Natural killer cell (primary cell): ENCODE measurements at regions not wholly inside any gene's neighbourhood (a gene's known extent, or its start where the extent isn't known, plus 50 kb on each side); places are given as distances from the start of the nearest gene placed in this dataset.
"Not testable (repeated sequence)": the region's sequence is repeated elsewhere in the genome, so short reads cannot be mapped to it uniquely, and the experiment has no call there.

Experiments used
- ATAC-seq, 3 donors: fragments of 150-1000 bp in 2 of 3; fragments of 200-7000 bp in 1 of 3; cut with Tn5 transposase; 1 replicate in 1 of 3; 2 replicates in 2 of 3; pipeline ENCODE4 v1.10.0; 2021; ENCODE audit warnings: mild to moderate bottlenecking in 2 of 3, moderate library complexity in 2 of 3
- DNase-seq, 2 donors: peaks; one replicate each; pipeline versions ENCODE4 v3.0.0 to v3.0.0-alpha.2; 2013 to 2021; ENCODE audit warnings: mixed read lengths in 1 of 2
- H3K27ac ChIP-seq: one replicate; pipeline ENCODE4 v1.5.1; 2013; ENCODE audit warnings: mild to moderate bottlenecking, low read length
- H3K27me3 ChIP-seq: one replicate; pipeline ENCODE4 v1.6.1; 2013; ENCODE audit warnings: low read length; ENCODE audit not compliant: control insufficient read depth, insufficient read depth
- H3K36me3 ChIP-seq: one replicate; pipeline ENCODE4 v1.6.1; 2013; ENCODE audit warnings: low read length; ENCODE audit not compliant: control insufficient read depth, insufficient read depth
- H3K4me1 ChIP-seq: one replicate; pipeline ENCODE4 v1.6.1; 2013; ENCODE audit warnings: low read length; ENCODE audit not compliant: control insufficient read depth, insufficient read depth
- H3K4me3 ChIP-seq: one replicate; pipeline ENCODE4 v1.5.1; 2013; ENCODE audit warnings: low read length
- H3K9me3 ChIP-seq: one replicate; pipeline ENCODE4 v1.6.1; 2013; ENCODE audit warnings: low read length; ENCODE audit not compliant: control insufficient read depth, insufficient read depth
- H3K27ac Mint-ChIP-seq, 2 donors: one replicate each; pipeline ENCODE4 v1.8.0; 2022; ENCODE audit warnings: mild to moderate bottlenecking in 2 of 2, mixed read lengths in 2 of 2, moderate library complexity in 1 of 2
- H3K27me3 Mint-ChIP-seq, 2 donors: one replicate each; pipeline ENCODE4 v1.8.0; 2022; ENCODE audit warnings: low read depth in 2 of 2, mixed read lengths in 2 of 2
- H3K36me3 Mint-ChIP-seq: one replicate; pipeline ENCODE4 v1.8.0; 2022; ENCODE audit warnings: mixed read lengths
- H3K4me1 Mint-ChIP-seq, 2 donors: one replicate each; pipeline ENCODE4 v1.8.0; 2022; ENCODE audit warnings: mixed read lengths in 2 of 2
- H3K4me3 Mint-ChIP-seq: one replicate; pipeline ENCODE4 v1.8.0; 2022; ENCODE audit warnings: mild to moderate bottlenecking, moderate library complexity, mixed read lengths
- H3K9me3 Mint-ChIP-seq, 2 donors: one replicate each; pipeline ENCODE4 v1.8.0; 2022; ENCODE audit warnings: mixed read lengths in 2 of 2
- CTCF ChIP-seq: fragments of 200-600 bp; IDR thresholded peaks from one replicate; pipeline ENCODE4 v1.8.0; 2022; ENCODE audit warnings: antibody characterized with exemption
- WGBS: methylation state at CpG from one replicate; pipeline ENCODE4 v1.1.7; 2013; ENCODE audit warnings: missing lambda C conversion rate; ENCODE audit not compliant: insufficient coverage; 5-methylcytosine and 5-hydroxymethylcytosine counted together
- intact Hi-C: fragments of 100-400 bp; cut with micrococcal nuclease; formaldehyde crosslinking; loops from one replicate; pipeline ENCODE4 v1.14.2; 2022

- Mint-ChIP-seq H3K36me3 (peaks cover 15% of the 10 kb centered on the region), H3K4me3 (no peak overlapping the region), H3K27ac (no peak overlapping the region), H3K4me1 (no peaks in the 10 kb centered on the region), H3K27me3 (no peaks in the 10 kb centered on the region), H3K9me3 (peaks cover 21 to 40% of the 10 kb centered on the region in 2 donors)
- no peaks in the 10 kb centered on the region for H3K36me3 ChIP-seq
- H3K4me1 ChIP-seq: no peaks in the 10 kb centered on the region
- no CpG with 5 or more reads among the region's 1 CpG for WGBS
- no peak for TF ChIP-seq CTCF
- H3K4me3 ChIP-seq: no peak overlapping the region
- H3K9me3 ChIP-seq: no peaks in the 10 kb centered on the region
- intact Hi-C loops: no loop called here
- DNase-seq (no peak), ATAC-seq (no peak)
- H3K27ac ChIP-seq: no peak overlapping the region
- H3K27me3 ChIP-seq: no peaks in the 10 kb centered on the region
These were observed 319.0 kb upstream of the INTU start for GRCh38 chr4:127313767-127314166.

GRCh38 chr4:127327491-127327890 is 305.3 kb upstream of the INTU start:
- Mint-ChIP-seq H3K4me3 (no peak overlapping the region), H3K4me1 (no peaks in the 10 kb centered on the region), H3K27ac (no peak overlapping the region), H3K9me3 (peaks cover 18 to 23% of the 10 kb centered on the region in 2 donors), H3K27me3 (no peaks in the 10 kb centered on the region), H3K36me3 (no peaks in the 10 kb centered on the region)
- intact Hi-C loops: no loop called here
- DNase-seq (no peak), ATAC-seq (no peak)
- Histone ChIP-seq H3K4me3 (no peak overlapping the region), H3K9me3 (peaks cover 13% of the 10 kb centered on the region), H3K27ac (no peak overlapping the region), H3K27me3 (no peaks in the 10 kb centered on the region), H3K36me3 (no peaks in the 10 kb centered on the region), H3K4me1 (no peaks in the 10 kb centered on the region)
- TF ChIP-seq CTCF: no peak
- WGBS: 18% methylated on average over 2 of the region's 2 CpGs

- no peak for ATAC-seq
- Mint-ChIP-seq H3K4me3 (no peak overlapping the region), H3K9me3 (peaks cover 8 to 10% of the 10 kb centered on the region in 2 donors), H3K36me3 (no peaks in the 10 kb centered on the region), H3K4me1 (no peaks in the 10 kb centered on the region), H3K27me3 (no peaks in the 10 kb centered on the region), H3K27ac (no peak overlapping the region)
- H3K27me3 ChIP-seq: no peaks in the 10 kb centered on the region
- H3K4me3 ChIP-seq: no peak overlapping the region
- WGBS: no CpG with 5 or more reads among the region's 1 CpG
- no peak for DNase-seq
- intact Hi-C loops: no loop called here
- H3K9me3 ChIP-seq: no peaks in the 10 kb centered on the region
- no peak for TF ChIP-seq CTCF
- H3K36me3 ChIP-seq: no peaks in the 10 kb centered on the region
- H3K4me1 ChIP-seq: no peaks in the 10 kb centered on the region
- no peak overlapping the region for H3K27ac ChIP-seq
These were observed 297.6 kb upstream of the INTU start for GRCh38 chr4:127335073-127335620.

- peaks cover 8 to 9% of the 10 kb centered on the region in 2 donors for H3K9me3 Mint-ChIP-seq
- ATAC-seq (no peak), DNase-seq (no peak)
- no peaks in the 10 kb centered on the region for H3K27me3 ChIP-seq
- no peaks in the 10 kb centered on the region for H3K36me3 ChIP-seq
- no peak overlapping the region for H3K4me3 ChIP-seq
- TF ChIP-seq CTCF: no peak
- H3K4me1 Mint-ChIP-seq: no peaks in the 10 kb centered on the region
- no peak overlapping the region for H3K4me3 Mint-ChIP-seq
- H3K27me3 Mint-ChIP-seq: no peaks in the 10 kb centered on the region
- no peak overlapping the region for H3K27ac Mint-ChIP-seq
- H3K36me3 Mint-ChIP-seq: no peaks in the 10 kb centered on the region
- no peaks in the 10 kb centered on the region for H3K9me3 ChIP-seq
- 85% methylated on average over 1 of the region's 1 CpG for WGBS
- H3K27ac ChIP-seq: no peak overlapping the region
- intact Hi-C loops: no loop called here
- no peaks in the 10 kb centered on the region for H3K4me1 ChIP-seq
These were observed 297.0 kb upstream of the INTU start for GRCh38 chr4:127335732-127336131.

GRCh38 chr4:127343123-127343522 is 289.6 kb upstream of the INTU start:
- H3K9me3 ChIP-seq, H3K27me3 Mint-ChIP-seq, ATAC-seq, H3K4me3 ChIP-seq, intact Hi-C loops, DNase-seq, H3K4me1 ChIP-seq, H3K36me3 ChIP-seq, H3K36me3 Mint-ChIP-seq, H3K4me1 Mint-ChIP-seq, H3K27me3 ChIP-seq, H3K4me3 Mint-ChIP-seq, H3K27ac ChIP-seq, H3K27ac Mint-ChIP-seq: not testable (repeated sequence)
- H3K9me3 Mint-ChIP-seq: peaks cover 12 to 25% of the 10 kb centered on the region in 2 donors
- 44% methylated on average over 2 of the region's 3 CpGs for WGBS
